K562 (cell line): ENCODE measurements at regions not wholly inside any gene's neighbourhood (a gene's known extent, or its start where the extent isn't known, plus 50 kb on each side); places are given as distances from the start of the nearest gene placed in this dataset.

Source experiments
- ATAC-seq: fragments of 200-7000 bp; cut with Tn5 transposase; 3 replicates; pipeline ENCODE4 v1.9.1; 2020; ENCODE audit warnings: moderate library complexity
- BruUV-seq: library from RNA; stranded (reverse); fragments of 400-500 nt; replicated peaks from 2 replicates; lab custom pipeline; 2021; lab: Mats Ljungman, UMichigan
- CTCF ChIA-PET: fragments of 300-600 bp; formaldehyde crosslinking; extraction: SDS; loops from one replicate; lab custom pipeline; 2021; ENCODE audit warnings: low intra/inter-chr PET ratio; lab: Yijun Ruan, JAX
- POLR2A ChIA-PET: fragments of 300-600, 350-650 bp; sonication (Branson Sonifier 250); formaldehyde crosslinking; extraction: SDS; loops from one replicate; lab custom pipeline; 2021; ENCODE audit warnings: antibody characterized with exemption, inconsistent platforms; lab: Yijun Ruan, JAX
- DNase-seq, 4 experiments: peaks; one replicate each; pipeline versions ENCODE4 v3.0.0 to v3.0.0-alpha.2; 2011 to 2018; ENCODE audit warnings: low spot score in 3 of 4, mixed read lengths in 3 of 4; ENCODE audit errors: extremely low read depth in 1 of 4
- FAIRE-seq: peaks from 2 replicates; lab custom pipeline; 2011; peaks lifted over from hg19 to GRCh38; lab: Jason Lieb, UNC
- H2AFZ ChIP-seq: 2 replicates; pipeline ENCODE4 v1.6.0; 2011; ENCODE audit warnings: low read depth, low read length, control low read depth, inconsistent platforms
- H3K27ac ChIP-seq: fragments of 200-600 bp; 3 replicates; pipeline ENCODE4 v1.8.0; 2011; ENCODE audit warnings: low read depth, mild to moderate bottlenecking, control low read depth, inconsistent platforms, low read length, moderate library complexity, mixed read lengths; ENCODE audit errors: extremely low read depth
- H3K27me3 ChIP-seq, 2 experiments: fragments of 300-600 bp in 1 of 2; 2 replicates in 1 of 2; 3 replicates in 1 of 2; pipeline versions ENCODE4 v1.6.0 to v1.8.0; 2011; ENCODE audit warnings: inconsistent platforms in 2 of 2, low read length in 2 of 2, mild to moderate bottlenecking in 1 of 2, mixed read lengths in 1 of 2, moderate library complexity in 1 of 2; ENCODE audit not compliant: control insufficient read depth in 2 of 2, insufficient read depth in 2 of 2
- H3K36me3 ChIP-seq: fragments of 300-600 bp; 3 replicates; pipeline ENCODE4 v1.8.0; 2011; ENCODE audit warnings: mild to moderate bottlenecking, low read length, inconsistent platforms; ENCODE audit not compliant: control insufficient read depth, insufficient read depth
- H3K4me1 ChIP-seq, 2 experiments: fragments of 200-600 bp in 1 of 2; replicated peaks in 1 of 2; 2 replicates in 1 of 2; 3 replicates in 1 of 2; pipeline versions ENCODE4 v1.5.1 to v1.8.0; 2011; ENCODE audit warnings: inconsistent platforms in 2 of 2, low read length in 2 of 2, mild to moderate bottlenecking in 1 of 2, mixed read lengths in 1 of 2, moderate library complexity in 1 of 2; ENCODE audit not compliant: control insufficient read depth in 2 of 2, insufficient read depth in 2 of 2
- H3K4me2 ChIP-seq: 2 replicates; pipeline ENCODE4 v1.6.1; 2011; ENCODE audit warnings: low read length, control low read depth, inconsistent platforms, mixed read lengths; ENCODE audit not compliant: insufficient read depth
- H3K4me3 ChIP-seq: fragments of 200-600 bp; sonication (generic), shearing (Covaris generic); 2 replicates; pipeline ENCODE4 v1.5.1; 2016; ENCODE audit warnings: control low read depth, inconsistent platforms
- H3K79me2 ChIP-seq: fragments of 200-600 bp; 3 replicates; pipeline ENCODE4 v1.8.0; 2011; ENCODE audit warnings: low read length, inconsistent platforms; ENCODE audit not compliant: control insufficient read depth, insufficient read depth
- H3K9ac ChIP-seq, 2 experiments: 2 replicates each; pipeline versions ENCODE4 v1.6.0 to v1.6.1; 2011; ENCODE audit warnings: low read depth in 2 of 2, low read length in 2 of 2, control low read depth in 1 of 2, inconsistent platforms in 1 of 2, mild to moderate bottlenecking in 1 of 2, mixed read lengths in 1 of 2; ENCODE audit not compliant: insufficient read depth in 1 of 2
- H3K9me1 ChIP-seq: one replicate; pipeline ENCODE4 v1.6.0; 2011; ENCODE audit warnings: inconsistent platforms, mild to moderate bottlenecking, low read length, moderate library complexity; ENCODE audit not compliant: control insufficient read depth, insufficient read depth
- H3K9me3 ChIP-seq: replicated peaks from 2 replicates; pipeline ENCODE4 v1.5.1; 2011; ENCODE audit warnings: low read depth, low read length, inconsistent platforms; ENCODE audit not compliant: control insufficient read depth, insufficient read depth
- H4K20me1 ChIP-seq: replicated peaks from 2 replicates; pipeline ENCODE4 v1.6.1; 2011; ENCODE audit warnings: low read length, inconsistent platforms, mixed read lengths; ENCODE audit not compliant: control insufficient read depth, insufficient read depth
- ARHGAP35 ChIP-seq: fragments of 450-650 bp; IDR thresholded peaks from 2 replicates; pipeline ENCODE4 v1.6.1; 2018; ENCODE audit not compliant: partially characterized antibody
- EZH2 ChIP-seq: IDR thresholded peaks from 2 replicates; pipeline ENCODE4 v1.6.1; 2012; ENCODE audit warnings: low read depth, mild to moderate bottlenecking, inconsistent platforms, low read length, borderline replicate concordance
- FOXP1 ChIP-seq: sonication (generic); formaldehyde crosslinking; IDR thresholded peaks from 2 replicates; pipeline ENCODE4 v1.8.0; 2022; ENCODE audit warnings: mild to moderate bottlenecking, missing genetic modification reagents
- HEY1 ChIP-seq: fragments of 250-450 bp; sonication (Bioruptor Pico); IDR thresholded peaks from 2 replicates; pipeline ENCODE4 v1.5.0; 2020; ENCODE audit warnings: mild to moderate bottlenecking, moderate library complexity, borderline replicate concordance
- KLF1 ChIP-seq: fragments of 450-650 bp; IDR thresholded peaks from 2 replicates; pipeline ENCODE4 v1.6.1; 2016; ENCODE audit warnings: missing genetic modification characterization, missing compliant biosample characterization
- PHB ChIP-seq: fragments of 250-450 bp; sonication (Bioruptor Pico); IDR thresholded peaks from 2 replicates; pipeline ENCODE4 v1.5.0; 2021
- PTBP1 ChIP-seq: fragments of 200-400 bp; formaldehyde crosslinking; IDR thresholded peaks from 2 replicates; pipeline ENCODE4 v1.6.1; 2017; ENCODE audit warnings: low read depth, low read length
- RAD21 ChIP-seq, 2 experiments: fragments of 250-450 bp in 1 of 2; fragments of 450-650 bp in 1 of 2; sonication (Bioruptor Pico) in 1 of 2; formaldehyde crosslinking in 1 of 2; IDR thresholded peaks in 1 of 2; conservative IDR thresholded peaks in 1 of 2; 2 replicates each; pipeline versions ENCODE4 v1.4.0 to v1.8.0; 2020 to 2022; ENCODE audit warnings: mild to moderate bottlenecking in 2 of 2, moderate library complexity in 1 of 2
- RFX5 ChIP-seq: IDR thresholded peaks from 2 replicates; pipeline ENCODE4 v1.6.1; 2011; ENCODE audit warnings: low read depth, mild to moderate bottlenecking, improper control_type of control experiment, low read length
- SRSF7 ChIP-seq: fragments of 200-400 bp; formaldehyde crosslinking; optimal IDR thresholded peaks from 2 replicates; pipeline ENCODE3; 2017; ENCODE audit warnings: mild to moderate bottlenecking, low read depth, low read length
- WGBS: fragments of 100-300 bp; shearing (Covaris generic); methylation state at CpG from one replicate; pipeline ENCODE4 v1.1.6; 2016; ENCODE audit warnings: low coverage, mixed read lengths; ENCODE audit not compliant: insufficient coverage; ENCODE audit errors: missing lambda C conversion rate; 5-methylcytosine and 5-hydroxymethylcytosine counted together
- in situ Hi-C: fragments of 300-500 bp; cut with MboI; formaldehyde crosslinking; loops from 4 replicates; pipeline ENCODE4 v1.15.0; 2018; ENCODE audit warnings: inconsistent platforms, mixed read lengths
- intact Hi-C: fragments of 100-400 bp; cut with micrococcal nuclease; formaldehyde crosslinking; loops from 2 replicates; pipeline ENCODE4 v1.14.2; 2022
- TF ChIP-seq, protein P1 (sequence below): fragments of 450-650 bp; formaldehyde crosslinking; IDR thresholded peaks from 2 replicates; pipeline ENCODE4 v1.4.0; 2020; ENCODE audit warnings: mild to moderate bottlenecking, moderate library complexity
- TF ChIP-seq, protein P2 (sequence below): sonication (generic); formaldehyde crosslinking; IDR thresholded peaks from 2 replicates; pipeline ENCODE4 v1.8.1; 2023; ENCODE audit warnings: mild to moderate bottlenecking, missing genetic modification reagents, moderate library complexity

GRCh38 chr20:60959971-60960370 is 292.1 kb upstream of the CDH4 start (continued):
- TF ChIP-seq, protein P1, sequence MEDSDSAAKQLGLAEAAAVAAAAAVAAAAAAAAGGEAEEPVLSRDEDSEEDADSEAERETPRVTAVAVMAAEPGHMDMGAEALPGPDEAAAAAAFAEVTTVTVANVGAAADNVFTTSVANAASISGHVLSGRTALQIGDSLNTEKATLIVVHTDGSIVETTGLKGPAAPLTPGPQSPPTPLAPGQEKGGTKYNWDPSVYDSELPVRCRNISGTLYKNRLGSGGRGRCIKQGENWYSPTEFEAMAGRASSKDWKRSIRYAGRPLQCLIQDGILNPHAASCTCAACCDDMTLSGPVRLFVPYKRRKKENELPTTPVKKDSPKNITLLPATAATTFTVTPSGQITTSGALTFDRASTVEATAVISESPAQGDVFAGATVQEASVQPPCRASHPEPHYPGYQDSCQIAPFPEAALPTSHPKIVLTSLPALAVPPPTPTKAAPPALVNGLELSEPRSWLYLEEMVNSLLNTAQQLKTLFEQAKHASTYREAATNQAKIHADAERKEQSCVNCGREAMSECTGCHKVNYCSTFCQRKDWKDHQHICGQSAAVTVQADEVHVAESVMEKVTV (CRISPR knock-in tag): no peak
- TF ChIP-seq KLF1 (no peak), PHB (no peak), RFX5 (no peak)
- TF ChIP-seq, all 486 proteins: peak for 0

GRCh38 chr20:60960500-60960899 is 291.6 kb upstream of the CDH4 start:
- no peak overlapping the region for H2AFZ ChIP-seq
- H3K79me2 ChIP-seq: no peaks in the 10 kb centered on the region
- H3K27ac ChIP-seq: no peak overlapping the region
- FAIRE-seq: no peak
- H3K27me3 ChIP-seq: 0 out of 5 replicates have a peak, but pooled peaks cover 0 to 5% of the 10 kb centered on the region in 2 experiments
- H3K4me2 ChIP-seq: no peak overlapping the region
- intact Hi-C loops: no loop called here
- no peak for ATAC-seq
- H4K20me1 ChIP-seq: no peaks in the 10 kb centered on the region; the same call in 1 of the 2 replicates
- POLR2A ChIA-PET: no interaction called here
- no peak for DNase-seq
- no peaks in the 10 kb centered on the region for H3K9me3 ChIP-seq
- in situ Hi-C loops: no loop called here
- H3K4me1 ChIP-seq: no peaks in the 10 kb centered on the region
- no peaks in the 10 kb centered on the region for H3K36me3 ChIP-seq
- no peak for TF ChIP-seq SRSF7
- no peak for TF ChIP-seq FOXP1 (CRISPR knock-in tag)
- no peak for TF ChIP-seq RAD21 (CRISPR knock-in tag; conservative IDR thresholded peaks at IDR 0.05 in 1 of 2, IDR thresholded peaks at IDR 0.05 in 1 of 2)
- TF ChIP-seq EZH2: no peak
- TF ChIP-seq, protein P2, sequence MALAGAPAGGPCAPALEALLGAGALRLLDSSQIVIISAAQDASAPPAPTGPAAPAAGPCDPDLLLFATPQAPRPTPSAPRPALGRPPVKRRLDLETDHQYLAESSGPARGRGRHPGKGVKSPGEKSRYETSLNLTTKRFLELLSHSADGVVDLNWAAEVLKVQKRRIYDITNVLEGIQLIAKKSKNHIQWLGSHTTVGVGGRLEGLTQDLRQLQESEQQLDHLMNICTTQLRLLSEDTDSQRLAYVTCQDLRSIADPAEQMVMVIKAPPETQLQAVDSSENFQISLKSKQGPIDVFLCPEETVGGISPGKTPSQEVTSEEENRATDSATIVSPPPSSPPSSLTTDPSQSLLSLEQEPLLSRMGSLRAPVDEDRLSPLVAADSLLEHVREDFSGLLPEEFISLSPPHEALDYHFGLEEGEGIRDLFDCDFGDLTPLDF (CRISPR knock-in tag): no peak
- no peak for TF ChIP-seq ARHGAP35
- no peak for TF ChIP-seq HEY1 (CRISPR knock-in tag)
- no peak for TF ChIP-seq PTBP1
- CTCF ChIA-PET: no interaction called here
- H3K9me1 ChIP-seq: no peaks in the 10 kb centered on the region
- H3K4me3 ChIP-seq: no peak overlapping the region
- 3% methylated on average over 5 of the region's 5 CpGs for WGBS
- H3K9ac ChIP-seq: no peak overlapping the region
- BruUV-seq: no TSS peak
